HepG2 (cell line): ENCODE measurements at regions not wholly inside any gene's neighbourhood (a gene's known extent, or its start where the extent isn't known, plus 50 kb on each side); places are given as distances from the start of the nearest gene placed in this dataset.

ENCODE experiments used
- ATAC-seq: fragments of 200-7000 bp; cut with Tn5 transposase; 3 replicates; pipeline ENCODE4 v1.9.1; 2020; ENCODE audit warnings: mild to moderate bottlenecking, moderate library complexity
- BruUV-seq: library from RNA; stranded (reverse); fragments of 400-500 nt; replicated peaks from 2 replicates; lab custom pipeline; 2021; lab: Mats Ljungman, UMichigan
- CTCF ChIA-PET: fragments of 300-600 bp; formaldehyde crosslinking; extraction: SDS; loops from one replicate; lab custom pipeline; 2021; ENCODE audit warnings: low total read pairs, inconsistent platforms, low intra/inter-chr PET ratio; lab: Yijun Ruan, JAX
- POLR2A ChIA-PET: fragments of 350-600 bp; sonication (Branson Sonifier 250); formaldehyde crosslinking; loops from one replicate; lab custom pipeline; 2020; ENCODE audit warnings: antibody characterized with exemption, inconsistent platforms; lab: Yijun Ruan, JAX
- DNase-seq: peaks from one replicate; pipeline ENCODE4 v3.0.0-alpha.2; 2015; ENCODE audit warnings: low spot score
- FAIRE-seq: peaks from 3 replicates; lab custom pipeline; 2011; peaks lifted over from hg19 to GRCh38; lab: Jason Lieb, UNC
- H2AFZ ChIP-seq: one replicate; pipeline ENCODE4 v1.6.1; 2011; ENCODE audit warnings: low read length, inconsistent platforms
- H3K27ac ChIP-seq: fragments of 300-600 bp; 3 replicates; pipeline ENCODE4 v1.8.0; 2011; ENCODE audit warnings: mixed run types, mild to moderate bottlenecking, mixed read lengths, low read length, inconsistent platforms; ENCODE audit not compliant: insufficient read depth; ENCODE audit errors: extremely low read length
- H3K27me3 ChIP-seq, 2 experiments: fragments of 200-600 bp in 1 of 2; 2 replicates in 1 of 2; 3 replicates in 1 of 2; pipeline versions ENCODE4 v1.6.0 to v1.8.0; 2011; ENCODE audit warnings: low read length in 2 of 2, mild to moderate bottlenecking in 2 of 2, moderate library complexity in 2 of 2, inconsistent platforms in 1 of 2; ENCODE audit not compliant: insufficient read depth in 2 of 2, control insufficient read depth in 1 of 2
- H3K36me3 ChIP-seq, 2 experiments: fragments of 200-600 bp in 1 of 2; replicated peaks in 1 of 2; 2 replicates in 1 of 2; 3 replicates in 1 of 2; pipeline versions ENCODE4 v1.5.1 to v1.8.0; 2011; ENCODE audit warnings: low read length in 2 of 2, inconsistent platforms in 1 of 2; ENCODE audit not compliant: insufficient read depth in 2 of 2, control insufficient read depth in 1 of 2
- H3K4me1 ChIP-seq: 2 replicates; pipeline ENCODE4 v1.5.1; 2012; ENCODE audit warnings: low read length, inconsistent platforms; ENCODE audit not compliant: insufficient read depth
- H3K4me2 ChIP-seq: 2 replicates; pipeline ENCODE4 v1.6.0; 2011; ENCODE audit warnings: low read depth, low read length, inconsistent platforms
- H3K4me3 ChIP-seq, 3 experiments: fragments of 200-600 bp in 1 of 3; sonication (generic), shearing (Covaris generic) in 1 of 3; replicated peaks in 1 of 3; 2 replicates each; pipeline ENCODE4 v1.5.1; 2011 to 2016; ENCODE audit warnings: low read length in 3 of 3, inconsistent platforms in 2 of 3, low read depth in 2 of 3, mild to moderate bottlenecking in 2 of 3, control low read depth in 1 of 3, mixed read lengths in 1 of 3; ENCODE audit not compliant: insufficient read depth in 1 of 3
- H3K79me2 ChIP-seq: one replicate; pipeline ENCODE4 v1.6.1; 2011; ENCODE audit warnings: low read length, inconsistent platforms; ENCODE audit not compliant: insufficient read depth
- H3K9ac ChIP-seq: 2 replicates; pipeline ENCODE4 v1.6.0; 2011; ENCODE audit warnings: mild to moderate bottlenecking, low read depth, low read length, inconsistent platforms; ENCODE audit not compliant: insufficient read depth
- H3K9me3 ChIP-seq: 2 replicates; pipeline ENCODE4 v1.5.1; 2012; ENCODE audit warnings: mild to moderate bottlenecking, low read length
- H4K20me1 ChIP-seq: 2 replicates; pipeline ENCODE4 v1.6.0; 2011; ENCODE audit warnings: inconsistent platforms, mild to moderate bottlenecking, low read length, moderate library complexity; ENCODE audit not compliant: insufficient read depth
- BHLHE40 ChIP-seq: IDR thresholded peaks from 2 replicates; pipeline ENCODE4 v1.6.1; 2011; ENCODE audit warnings: low read length, improper control_type of control experiment
- IKZF5 ChIP-seq: IDR thresholded peaks from 2 replicates; pipeline ENCODE4 v1.6.1; 2018; ENCODE audit warnings: missing genetic modification reagents, mild to moderate bottlenecking, missing compliant biosample characterization
- RFX1 ChIP-seq: fragments of 450-650 bp; IDR thresholded peaks from 2 replicates; pipeline ENCODE4 v1.6.1; 2017
- TEAD2 ChIP-seq: sonication (generic); formaldehyde crosslinking; IDR thresholded peaks from 2 replicates; pipeline ENCODE4 v1.9.0; 2021; ENCODE audit warnings: missing genetic modification reagents
- U2AF2 ChIP-seq: fragments of 200-400 bp; formaldehyde crosslinking; IDR thresholded peaks from 2 replicates; pipeline ENCODE4 v1.6.1; 2017; ENCODE audit warnings: low read depth, mild to moderate bottlenecking, low read length
- ZNF331 ChIP-seq: sonication (generic); formaldehyde crosslinking; IDR thresholded peaks from 2 replicates; pipeline ENCODE4 v1.4.0; 2020; ENCODE audit warnings: missing genetic modification reagents
- ZNF614 ChIP-seq: IDR thresholded peaks from 2 replicates; pipeline ENCODE4 v1.6.1; 2018; ENCODE audit warnings: missing biosample characterization, missing genetic modification reagents, inconsistent platforms, borderline replicate concordance
- ZNF644 ChIP-seq: IDR thresholded peaks from 2 replicates; pipeline ENCODE4 v1.6.1; 2016; ENCODE audit warnings: low read depth
- WGBS: methylation state at CpG from one replicate; pipeline ENCODE4 v1.1.6; 2017; ENCODE audit warnings: low lambda C conversion rate; 5-methylcytosine and 5-hydroxymethylcytosine counted together
- in situ Hi-C: cut with HindIII; loops from 2 replicates; pipeline ENCODE4 v1.10.0; 2017; ENCODE audit warnings: low pct_unique_long_range_greater_than_20kb; ENCODE audit not compliant: extremely low pct_ligation_motif_present
- intact Hi-C: fragments of 100-400 bp; cut with micrococcal nuclease; formaldehyde crosslinking; loops from one replicate; pipeline ENCODE4 v1.10.0; 2022; ENCODE audit not compliant: unreplicated experiment
- TF ChIP-seq, protein P1 (sequence below), 2 experiments: sonication (generic) in 1 of 2; formaldehyde crosslinking in 1 of 2; IDR thresholded peaks; 2 replicates each; pipeline versions ENCODE4 v1.6.1 to v1.9.0; 2014 to 2022; ENCODE audit warnings: antibody characterized with exemption in 1 of 2, borderline replicate concordance in 1 of 2, inconsistent platforms in 1 of 2, low read depth in 1 of 2, missing genetic modification reagents in 1 of 2
- TF ChIP-seq, protein P2 (sequence below): sonication (generic); formaldehyde crosslinking; IDR thresholded peaks from 2 replicates; pipeline ENCODE4 v1.4.0; 2020; ENCODE audit warnings: missing genetic modification reagents, low read depth, mild to moderate bottlenecking, borderline replicate concordance

GRCh38 chr11:33598426-33599069 is 102.1 kb downstream of the C11orf91 start:
- Histone ChIP-seq H3K36me3 (no peaks in the 10 kb centered on the region), H2AFZ (no peak overlapping the region), H3K4me3 (no peak overlapping the region), H3K9me3 (no peaks in the 10 kb centered on the region), H3K79me2 (no peaks in the 10 kb centered on the region), H3K9ac (no peak overlapping the region), H3K27ac (no peak overlapping the region), H3K27me3 (peaks cover 0 to 23% of the 10 kb centered on the region in 2 experiments; a peak in 3 of 5 replicates), H3K4me2 (no peak overlapping the region), H4K20me1 (no peaks in the 10 kb centered on the region), H3K4me1 (no peaks in the 10 kb centered on the region)
- TF ChIP-seq RFX1, result peak; percentile 27; the same call in 1 of the 2 replicates
- no peak for TF ChIP-seq U2AF2
- no peak for TF ChIP-seq TEAD2
- intact Hi-C loops, result no loop called here
- in situ Hi-C loops, result no loop called here
- FAIRE-seq (no peak), ATAC-seq (no peak), DNase-seq (no peak)
- no TSS peak for BruUV-seq
- CTCF ChIA-PET, result no interaction called here
- WGBS, result 29% methylated on average over 19 of the region's 19 CpGs
- POLR2A ChIA-PET, result no interaction called here

DNA sequence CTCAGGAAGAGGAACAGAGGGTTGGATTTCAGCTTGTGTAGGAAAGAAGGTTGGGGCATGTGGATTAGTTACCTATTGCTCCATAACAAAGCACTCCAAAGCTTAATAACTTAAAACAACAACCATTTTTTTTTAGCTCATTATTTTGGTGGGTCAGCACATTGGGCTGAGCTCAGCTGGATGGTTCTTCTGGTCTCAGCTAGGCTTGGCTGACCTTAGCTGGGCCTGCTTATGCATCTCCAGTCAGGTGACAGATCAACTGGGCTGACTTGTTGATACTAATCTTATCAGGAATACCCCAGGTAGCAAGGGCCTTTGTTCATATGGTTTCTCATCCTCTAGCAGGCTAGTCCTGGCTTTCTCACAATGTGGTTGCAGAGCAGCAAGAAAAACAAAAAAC is 106.4 kb downstream of the C11orf91 start:
- DNase-seq (no peak), FAIRE-seq (no peak), ATAC-seq (no peak)
- H3K4me1 ChIP-seq, result no peaks in the 10 kb centered on the region
- H3K36me3 ChIP-seq, result no peaks in the 10 kb centered on the region
- no TSS peak for BruUV-seq
- in situ Hi-C loops, result no loop called here
- no peak overlapping the region for H3K9ac ChIP-seq
- H3K9me3 ChIP-seq, result no peaks in the 10 kb centered on the region
- H3K27ac ChIP-seq, result no peak overlapping the region
- CTCF ChIA-PET, result no interaction called here
- TF ChIP-seq ZNF331 (peak; percentile 97), ZNF644 (CRISPR knock-in tag) (no peak), IKZF5 (no peak), ZNF614 (CRISPR knock-in tag) (no peak), BHLHE40 (no peak)
- TF ChIP-seq, protein P1, sequence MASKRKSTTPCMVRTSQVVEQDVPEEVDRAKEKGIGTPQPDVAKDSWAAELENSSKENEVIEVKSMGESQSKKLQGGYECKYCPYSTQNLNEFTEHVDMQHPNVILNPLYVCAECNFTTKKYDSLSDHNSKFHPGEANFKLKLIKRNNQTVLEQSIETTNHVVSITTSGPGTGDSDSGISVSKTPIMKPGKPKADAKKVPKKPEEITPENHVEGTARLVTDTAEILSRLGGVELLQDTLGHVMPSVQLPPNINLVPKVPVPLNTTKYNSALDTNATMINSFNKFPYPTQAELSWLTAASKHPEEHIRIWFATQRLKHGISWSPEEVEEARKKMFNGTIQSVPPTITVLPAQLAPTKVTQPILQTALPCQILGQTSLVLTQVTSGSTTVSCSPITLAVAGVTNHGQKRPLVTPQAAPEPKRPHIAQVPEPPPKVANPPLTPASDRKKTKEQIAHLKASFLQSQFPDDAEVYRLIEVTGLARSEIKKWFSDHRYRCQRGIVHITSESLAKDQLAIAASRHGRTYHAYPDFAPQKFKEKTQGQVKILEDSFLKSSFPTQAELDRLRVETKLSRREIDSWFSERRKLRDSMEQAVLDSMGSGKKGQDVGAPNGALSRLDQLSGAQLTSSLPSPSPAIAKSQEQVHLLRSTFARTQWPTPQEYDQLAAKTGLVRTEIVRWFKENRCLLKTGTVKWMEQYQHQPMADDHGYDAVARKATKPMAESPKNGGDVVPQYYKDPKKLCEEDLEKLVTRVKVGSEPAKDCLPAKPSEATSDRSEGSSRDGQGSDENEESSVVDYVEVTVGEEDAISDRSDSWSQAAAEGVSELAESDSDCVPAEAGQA (IDR thresholded peaks at IDR 0.05; ENCODE audit: low read depth), result no peak
- TF ChIP-seq, protein P1 (CRISPR knock-in tag; IDR thresholded peaks at IDR 0.05; ENCODE audit: borderline replicate concordance), result no peak
- TF ChIP-seq, protein P2, sequence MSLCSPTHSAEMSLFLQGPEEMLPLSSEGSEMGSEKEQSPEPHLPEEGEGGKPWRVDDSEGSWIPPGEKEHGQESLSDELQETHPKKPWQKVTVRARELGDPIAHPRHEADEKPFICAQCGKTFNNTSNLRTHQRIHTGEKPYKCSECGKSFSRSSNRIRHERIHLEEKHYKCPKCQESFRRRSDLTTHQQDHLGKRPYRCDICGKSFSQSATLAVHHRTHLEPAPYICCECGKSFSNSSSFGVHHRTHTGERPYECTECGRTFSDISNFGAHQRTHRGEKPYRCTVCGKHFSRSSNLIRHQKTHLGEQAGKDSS (CRISPR knock-in tag), result no peak
- H4K20me1 ChIP-seq, result no peaks in the 10 kb centered on the region
- H3K4me3 ChIP-seq, result no peak overlapping the region
- POLR2A ChIA-PET, result no interaction called here
- H3K4me2 ChIP-seq, result no peak overlapping the region
- intact Hi-C loops, result no loop called here
- H3K27me3 ChIP-seq, result peaks cover 0 to 20% of the 10 kb centered on the region in 2 experiments; a peak in 3 of 5 replicates
- no peaks in the 10 kb centered on the region for H3K79me2 ChIP-seq
- H2AFZ ChIP-seq, result no peak overlapping the region
